Adrenal gland (tissue), 9 donors: ENCODE measurements at regions not wholly inside any gene's neighbourhood (a gene's known extent, or its start where the extent isn't known, plus 50 kb on each side); places are given as distances from the start of the nearest gene placed in this dataset.

Experiments used
- DNase-seq, 7 donors: peaks; one replicate each; pipeline ENCODE4 v3.0.0-alpha.2; 2019 to 2020
- H3K27ac ChIP-seq, 5 donors: fragments of 200-600 bp; sonication (generic) in 4 of 5; 1 replicate in 3 of 5; 2 replicates in 2 of 5; pipeline versions ENCODE4 v1.5.1 to v1.8.0; 2016 to 2020; ENCODE audit warnings: mild to moderate bottlenecking in 1 of 5
- H3K27me3 ChIP-seq: fragments of 200-600 bp; 2 replicates; pipeline ENCODE4 v1.8.0; 2021
- H3K36me3 ChIP-seq, 2 donors: fragments of 200-600 bp; replicated peaks in 1 of 2; 1 replicate in 1 of 2; 2 replicates in 1 of 2; pipeline versions ENCODE4 v1.5.1 to v1.8.0; 2018 to 2022
- H3K4me1 ChIP-seq, 2 donors: fragments of 200-600 bp; replicated peaks in 1 of 2; 1 replicate in 1 of 2; 2 replicates in 1 of 2; pipeline versions ENCODE4 v1.5.1 to v1.8.0; 2018 to 2021
- H3K4me3 ChIP-seq, 4 donors: fragments of 200-600 bp; sonication (generic) in 3 of 4; one replicate each; pipeline ENCODE4 v1.5.1; 2016 to 2018
- H3K9me3 ChIP-seq, 3 donors: fragments of 200-600 bp; sonication (generic) in 1 of 3; replicated peaks in 1 of 3; 1 replicate in 2 of 3; 2 replicates in 1 of 3; pipeline versions ENCODE4 v1.5.1 to v1.8.0; 2016 to 2021
- CTCF ChIP-seq, 6 experiments: fragments of 450-650 bp in 4 of 6; fragments of 200-600 bp in 2 of 6; sonication (generic) in 1 of 6; IDR thresholded peaks; 1 replicate in 5 of 6; 2 replicates in 1 of 6; pipeline versions ENCODE4 v1.5.1 to v1.8.0; 2016 to 2021; ENCODE audit warnings: antibody characterized with exemption in 6 of 6, mild to moderate bottlenecking in 2 of 6, moderate library complexity in 1 of 6
- POLR2A ChIP-seq, 2 donors: fragments of 450-650 bp; IDR thresholded peaks; one replicate each; pipeline ENCODE4 v1.6.1; 2017; ENCODE audit warnings: antibody characterized with exemption in 2 of 2, mild to moderate bottlenecking in 2 of 2, moderate library complexity in 1 of 2
- WGBS, 4 donors: extraction: QIAGEN DNeasy Blood & Tissue Kit in 2 of 4; methylation state at CpG; one replicate each; pipeline versions ENCODE4 v1.1.5 to v1.1.7; 2013 to 2017; 5-methylcytosine and 5-hydroxymethylcytosine counted together
- intact Hi-C, 2 donors: fragments of 100-400 bp; cut with DNase I; formaldehyde crosslinking; loops; one replicate each; pipeline versions ENCODE4 v1.14.1 to v1.15.0; 2022 to 2023
- donor health status: healthy with polysubstance abuse.
- donor health status: Bipolar disorder and iron deficiency.
- donor health status: DM: yes; HTN: yes; CAD: no.
- donor health status: DM: no; HTN: no; CAD: no.
- donor health status: DM: no; HTN: no; CAD: no.

GRCh38 chr10:1841759-1842158, 104.4 kb upstream of the ADARB2 start:
- intact Hi-C loops: no loop called here
- Histone ChIP-seq H3K36me3 (no peaks in the 10 kb centered on the region), H3K27ac (no peak overlapping the region), H3K4me1 (no peaks in the 10 kb centered on the region), H3K9me3 (no peaks in the 10 kb centered on the region), H3K27me3 (no peaks in the 10 kb centered on the region), H3K4me3 (no peak overlapping the region)
- no peak for TF ChIP-seq POLR2A (IDR thresholded peaks at IDR 0.05)
- TF ChIP-seq CTCF (IDR thresholded peaks at IDR 0.05): no peak
- 70 to 86% (median 84%) methylated on average over 3 of the region's 3 CpGs; no CpG with 5 or more reads in 1 of the 4 donors for WGBS, 4 donors
- no peak for DNase-seq

GRCh38 chr10:1829712-1830111, 92.4 kb upstream of the ADARB2 start:
- TF ChIP-seq CTCF (IDR thresholded peaks at IDR 0.05): no peak
- 59 to 76% (median 62%) methylated on average over 5 of the region's 5 CpGs for WGBS, 4 donors
- no peaks in the 10 kb centered on the region for H3K9me3 ChIP-seq
- DNase-seq: no peak
- no peaks in the 10 kb centered on the region for H3K36me3 ChIP-seq
- no peak overlapping the region for H3K4me3 ChIP-seq
- no peak overlapping the region for H3K27ac ChIP-seq
- H3K27me3 ChIP-seq: no peaks in the 10 kb centered on the region
- no peaks in the 10 kb centered on the region for H3K4me1 ChIP-seq
- intact Hi-C loops: no loop called here

GRCh38 chr10:1824928-1825327, 87.6 kb upstream of the ADARB2 start:
- DNase-seq: no peak
- intact Hi-C loops: no loop called here
- H3K36me3 ChIP-seq: no peaks in the 10 kb centered on the region
- no peak for TF ChIP-seq CTCF (IDR thresholded peaks at IDR 0.05)
- no peak for TF ChIP-seq POLR2A (IDR thresholded peaks at IDR 0.05)
- no peak overlapping the region for H3K27ac ChIP-seq
- no peaks in the 10 kb centered on the region for H3K4me1 ChIP-seq
- WGBS, 4 donors: 51 to 65% (median 57%) methylated on average over 3 of the region's 3 CpGs
- H3K4me3 ChIP-seq: no peak overlapping the region
- no peaks in the 10 kb centered on the region for H3K27me3 ChIP-seq
- no peaks in the 10 kb centered on the region for H3K9me3 ChIP-seq

GRCh38 chr10:1814556-1814955, 77.2 kb upstream of the ADARB2 start:
- H3K9me3 ChIP-seq: no peaks in the 10 kb centered on the region
- intact Hi-C loops: no loop called here
- H3K27me3 ChIP-seq: no peaks in the 10 kb centered on the region
- WGBS, 4 donors: 69 to 89% (median 81%) methylated on average over 1 of the region's 1 CpG
- no peak for TF ChIP-seq CTCF (IDR thresholded peaks at IDR 0.05)
- no peak for TF ChIP-seq POLR2A (IDR thresholded peaks at IDR 0.05)
- no peak overlapping the region for H3K27ac ChIP-seq
- no peaks in the 10 kb centered on the region for H3K4me1 ChIP-seq
- no peak for DNase-seq
- H3K4me3 ChIP-seq: no peak overlapping the region
- no peaks in the 10 kb centered on the region for H3K36me3 ChIP-seq
